ENCODE measurements at regions not wholly inside any gene's neighbourhood (a gene's known extent, or its start where the extent isn't known, plus 50 kb on each side); places are given as distances from the start of the nearest gene placed in this dataset.
"Not testable (repeated sequence)": the region's sequence is repeated elsewhere in the genome, so short reads cannot be mapped to it uniquely, and the experiment has no call there.

DNA sequence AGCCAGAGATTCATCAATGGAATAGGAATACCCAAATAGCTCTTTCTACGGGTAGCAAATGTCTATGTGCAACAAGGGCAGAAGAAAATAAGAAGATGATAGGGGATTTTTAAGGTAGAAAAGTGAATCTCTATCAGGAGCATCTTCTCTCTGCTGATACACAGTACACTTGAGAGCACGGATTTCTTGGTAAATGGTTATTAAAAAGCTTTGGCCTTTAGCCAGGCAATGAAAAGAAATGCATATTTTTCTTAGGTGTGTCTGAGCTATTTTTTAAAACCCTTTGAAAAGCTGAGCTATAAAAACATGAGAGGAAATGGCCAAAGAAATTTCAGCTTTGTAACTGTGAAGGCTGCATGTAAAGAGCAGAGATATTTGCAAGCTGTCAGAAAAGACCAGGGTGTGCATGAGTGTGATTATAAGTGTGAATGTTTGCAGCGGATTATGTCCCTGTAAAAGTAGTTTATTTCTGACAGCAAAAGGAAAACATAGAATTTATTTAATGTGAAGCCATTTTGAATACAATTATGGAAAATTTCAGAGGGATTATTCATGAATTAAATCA, 487.1 kb upstream of the PIK3R1 start:
- DNase-seq (ENCODE audit: low read depth): no peak
- H3K4me3 ChIP-seq (ENCODE audit: low read depth, low read length): no peak overlapping the region
- TF ChIP-seq, protein P1, sequence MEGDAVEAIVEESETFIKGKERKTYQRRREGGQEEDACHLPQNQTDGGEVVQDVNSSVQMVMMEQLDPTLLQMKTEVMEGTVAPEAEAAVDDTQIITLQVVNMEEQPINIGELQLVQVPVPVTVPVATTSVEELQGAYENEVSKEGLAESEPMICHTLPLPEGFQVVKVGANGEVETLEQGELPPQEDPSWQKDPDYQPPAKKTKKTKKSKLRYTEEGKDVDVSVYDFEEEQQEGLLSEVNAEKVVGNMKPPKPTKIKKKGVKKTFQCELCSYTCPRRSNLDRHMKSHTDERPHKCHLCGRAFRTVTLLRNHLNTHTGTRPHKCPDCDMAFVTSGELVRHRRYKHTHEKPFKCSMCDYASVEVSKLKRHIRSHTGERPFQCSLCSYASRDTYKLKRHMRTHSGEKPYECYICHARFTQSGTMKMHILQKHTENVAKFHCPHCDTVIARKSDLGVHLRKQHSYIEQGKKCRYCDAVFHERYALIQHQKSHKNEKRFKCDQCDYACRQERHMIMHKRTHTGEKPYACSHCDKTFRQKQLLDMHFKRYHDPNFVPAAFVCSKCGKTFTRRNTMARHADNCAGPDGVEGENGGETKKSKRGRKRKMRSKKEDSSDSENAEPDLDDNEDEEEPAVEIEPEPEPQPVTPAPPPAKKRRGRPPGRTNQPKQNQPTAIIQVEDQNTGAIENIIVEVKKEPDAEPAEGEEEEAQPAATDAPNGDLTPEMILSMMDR (IDR thresholded peaks at IDR 0.05; ENCODE audit: insufficient read depth, low read depth, low read length): no peak

DNA sequence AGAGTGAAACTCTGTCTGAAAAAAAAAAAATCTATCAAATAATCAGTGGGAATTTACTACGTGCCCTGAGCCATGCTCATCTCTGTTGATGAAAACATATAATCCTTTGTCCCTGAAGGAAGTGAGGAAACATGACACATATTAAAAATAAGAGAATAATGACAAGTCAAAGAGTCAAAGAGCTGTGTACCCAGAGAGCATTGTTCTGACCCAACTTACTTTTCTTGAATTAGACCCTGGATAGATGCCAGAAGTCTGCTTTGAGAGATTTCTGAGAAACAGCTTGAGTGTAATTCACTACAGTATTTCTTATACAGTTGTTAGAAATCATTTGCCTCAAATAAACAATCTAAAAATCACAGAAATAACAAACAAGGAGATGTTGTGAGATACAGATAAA, 490.0 kb upstream of the PIK3R1 start:
- TF ChIP-seq, protein P1 (IDR thresholded peaks at IDR 0.05; ENCODE audit: insufficient read depth, low read depth, low read length): no peak
- H3K4me3 ChIP-seq (ENCODE audit: low read depth, low read length): no peak overlapping the region
- no peak for DNase-seq (ENCODE audit: low read depth)

DNA sequence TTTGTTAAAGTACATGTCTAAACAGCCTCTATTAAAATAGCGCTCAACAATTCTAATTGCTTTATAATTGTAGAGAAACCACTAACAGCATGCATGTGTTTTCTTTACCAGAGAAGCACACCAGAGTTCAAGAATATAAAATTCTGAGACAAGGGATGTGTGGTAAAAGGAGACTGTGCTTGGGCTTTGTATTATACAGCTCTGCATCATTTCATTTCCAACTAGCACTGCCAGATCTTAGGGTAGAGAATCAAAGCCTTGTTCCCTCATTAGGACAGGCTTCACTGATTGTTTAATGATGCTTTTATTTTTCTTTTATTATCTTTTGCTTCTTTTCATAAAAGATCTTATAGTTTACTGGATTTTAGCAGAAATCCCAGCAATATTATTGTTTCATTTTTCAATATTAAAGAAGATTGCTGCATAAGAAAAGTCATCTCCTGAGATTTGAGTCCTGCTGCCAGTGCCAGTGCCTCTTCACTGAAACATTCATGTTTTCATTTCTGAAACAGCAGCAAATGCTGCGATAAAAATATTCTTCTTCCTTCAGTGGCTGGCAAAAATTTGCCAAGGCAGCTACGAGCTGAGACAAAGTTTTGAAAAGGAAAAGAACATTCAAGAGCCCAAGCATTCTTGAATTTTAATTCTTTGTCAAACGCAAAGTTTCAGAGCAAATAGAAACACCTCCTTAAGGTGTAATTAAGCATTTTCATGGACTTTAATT, 491.0 kb upstream of the PIK3R1 start:
- TF ChIP-seq, protein P1 (IDR thresholded peaks at IDR 0.05; ENCODE audit: insufficient read depth, low read depth, low read length): no peak
- DNase-seq (ENCODE audit: low read depth): no peak
- H3K4me3 ChIP-seq (ENCODE audit: low read depth, low read length): no peak overlapping the region

GRCh38 chr5:67723873-67724272, 491.7 kb upstream of the PIK3R1 start:
- TF ChIP-seq, protein P1 (IDR thresholded peaks at IDR 0.05; ENCODE audit: insufficient read depth, low read depth, low read length): no peak
- no peak for DNase-seq (ENCODE audit: low read depth)
- no peak overlapping the region for H3K4me3 ChIP-seq (ENCODE audit: low read depth, low read length)

GRCh38 chr5:67722582-67722981, 493.0 kb upstream of the PIK3R1 start:
- DNase-seq (ENCODE audit: low read depth); H3K4me3 ChIP-seq (ENCODE audit: low read depth, low read length): not testable (repeated sequence)

DNA sequence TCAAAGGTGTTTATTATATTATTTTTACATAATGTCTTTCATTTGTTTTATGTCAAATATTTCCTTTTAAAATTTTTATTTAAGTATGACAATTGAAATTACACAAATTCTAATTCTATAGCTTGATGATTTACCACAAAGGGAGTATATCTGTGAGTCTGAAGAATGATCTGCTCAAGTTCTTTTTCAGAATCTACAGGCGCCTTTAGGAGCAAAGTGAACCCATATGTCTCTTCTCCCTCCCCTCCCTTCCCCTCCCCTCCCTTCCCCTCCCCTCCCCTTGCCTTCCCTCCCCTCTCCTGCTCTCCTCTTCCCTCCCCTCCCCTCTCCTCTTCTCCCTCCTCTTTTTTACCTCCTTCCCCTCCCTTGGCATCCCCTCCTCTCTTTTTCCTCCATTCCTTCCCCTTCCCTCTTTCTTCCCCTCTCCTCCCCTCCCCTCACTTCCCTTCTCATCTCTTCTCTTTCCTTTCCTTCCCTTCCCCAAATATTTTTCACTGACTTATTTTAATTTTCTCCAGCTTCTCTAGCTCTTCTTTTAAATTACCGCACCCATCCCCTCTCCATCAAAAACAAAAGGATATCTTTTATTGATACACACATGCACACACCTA, 495.3 kb upstream of the PIK3R1 start:
- TF ChIP-seq, protein P1 (IDR thresholded peaks at IDR 0.05; ENCODE audit: insufficient read depth, low read depth, low read length): no peak

GRCh38 chr5:67702008-67702407, 505.4 kb upstream of the CD180 start:
- TF ChIP-seq, protein P1 (IDR thresholded peaks at IDR 0.05; ENCODE audit: insufficient read depth, low read depth, low read length): no peak
- H3K4me3 ChIP-seq (ENCODE audit: low read depth, low read length): no peak overlapping the region
- DNase-seq (ENCODE audit: low read depth): no peak

More for the DNA sequence above, 495.3 kb upstream of the PIK3R1 start:
- no peak overlapping the region for H3K4me3 ChIP-seq (ENCODE audit: low read depth, low read length)
- no peak for DNase-seq (ENCODE audit: low read depth)
